ENCODE measurements at regions not wholly inside any gene's neighbourhood (a gene's known extent, or its start where the extent isn't known, plus 50 kb on each side); places are given as distances from the start of the nearest gene placed in this dataset.

GRCh38 chr10:9234191-9234590, 1179.7 kb downstream of the GATA3 start:
- Histone ChIP-seq H3K4me3 (replicated peaks; ENCODE audit: insufficient read depth, low read length) (no peak overlapping the region), H3K27ac (replicated peaks) (no peak overlapping the region), H3K27me3 (ENCODE audit: insufficient read depth, poor library complexity, severe bottlenecking) (no peaks in the 10 kb centered on the region)
- DNase-seq (ENCODE audit: low read depth in 1 of 2, low spot score in 1 of 2): no peak
- TF ChIP-seq, protein P1, sequence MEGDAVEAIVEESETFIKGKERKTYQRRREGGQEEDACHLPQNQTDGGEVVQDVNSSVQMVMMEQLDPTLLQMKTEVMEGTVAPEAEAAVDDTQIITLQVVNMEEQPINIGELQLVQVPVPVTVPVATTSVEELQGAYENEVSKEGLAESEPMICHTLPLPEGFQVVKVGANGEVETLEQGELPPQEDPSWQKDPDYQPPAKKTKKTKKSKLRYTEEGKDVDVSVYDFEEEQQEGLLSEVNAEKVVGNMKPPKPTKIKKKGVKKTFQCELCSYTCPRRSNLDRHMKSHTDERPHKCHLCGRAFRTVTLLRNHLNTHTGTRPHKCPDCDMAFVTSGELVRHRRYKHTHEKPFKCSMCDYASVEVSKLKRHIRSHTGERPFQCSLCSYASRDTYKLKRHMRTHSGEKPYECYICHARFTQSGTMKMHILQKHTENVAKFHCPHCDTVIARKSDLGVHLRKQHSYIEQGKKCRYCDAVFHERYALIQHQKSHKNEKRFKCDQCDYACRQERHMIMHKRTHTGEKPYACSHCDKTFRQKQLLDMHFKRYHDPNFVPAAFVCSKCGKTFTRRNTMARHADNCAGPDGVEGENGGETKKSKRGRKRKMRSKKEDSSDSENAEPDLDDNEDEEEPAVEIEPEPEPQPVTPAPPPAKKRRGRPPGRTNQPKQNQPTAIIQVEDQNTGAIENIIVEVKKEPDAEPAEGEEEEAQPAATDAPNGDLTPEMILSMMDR (IDR thresholded peaks at IDR 0.05; ENCODE audit: insufficient read depth, low read length): no peak
- TF ChIP-seq GABPA (IDR thresholded peaks at IDR 0.05; ENCODE audit: low read depth) (no peak), SPI1 (IDR thresholded peaks at IDR 0.05; ENCODE audit: borderline replicate concordance, low read depth) (no peak), REST (IDR thresholded peaks at IDR 0.05; ENCODE audit: insufficient replicate concordance, low read depth) (no peak), POLR2AphosphoS5 (IDR thresholded peaks at IDR 0.05; ENCODE audit: low read depth) (no peak)

GRCh38 chr10:9238041-9238440, 1183.6 kb downstream of the GATA3 start:
- TF ChIP-seq REST (IDR thresholded peaks at IDR 0.05; ENCODE audit: insufficient replicate concordance, low read depth) (no peak), POLR2AphosphoS5 (IDR thresholded peaks at IDR 0.05; ENCODE audit: low read depth) (no peak), SPI1 (IDR thresholded peaks at IDR 0.05; ENCODE audit: borderline replicate concordance, low read depth) (no peak), GABPA (IDR thresholded peaks at IDR 0.05; ENCODE audit: low read depth) (no peak)
- TF ChIP-seq, protein P1 (IDR thresholded peaks at IDR 0.05; ENCODE audit: insufficient read depth, low read length): no peak
- H3K27ac ChIP-seq (replicated peaks): no peak overlapping the region
- DNase-seq (ENCODE audit: low read depth in 1 of 2, low spot score in 1 of 2): no peak
- no peak overlapping the region for H3K4me3 ChIP-seq (replicated peaks; ENCODE audit: insufficient read depth, low read length)
- no peaks in the 10 kb centered on the region for H3K27me3 ChIP-seq (ENCODE audit: insufficient read depth, poor library complexity, severe bottlenecking)

DNA sequence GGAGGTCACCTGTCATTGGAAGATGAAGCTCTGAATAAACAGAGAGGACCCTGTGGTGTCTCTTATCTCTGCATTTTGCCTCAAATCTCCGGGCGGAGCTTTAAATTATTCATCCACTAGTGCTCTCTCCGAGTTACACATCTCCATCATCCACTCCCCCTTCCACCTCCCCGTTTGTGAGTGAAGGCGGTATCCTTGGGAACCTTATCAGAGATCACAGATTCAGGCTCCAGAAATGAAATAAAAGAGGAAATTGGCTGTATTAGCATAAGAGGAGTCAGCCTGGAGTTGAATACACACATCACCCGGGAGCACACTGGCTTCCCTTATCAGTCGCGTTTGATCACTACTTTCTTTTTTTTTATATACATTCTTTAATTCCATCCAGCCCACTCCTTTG, 1184.8 kb downstream of the GATA3 start:
- no peak for DNase-seq (ENCODE audit: low read depth in 1 of 2, low spot score in 1 of 2)
- H3K27me3 ChIP-seq (ENCODE audit: insufficient read depth, poor library complexity, severe bottlenecking): no peaks in the 10 kb centered on the region
- no peak overlapping the region for H3K27ac ChIP-seq (replicated peaks)
- TF ChIP-seq, protein P1 (IDR thresholded peaks at IDR 0.05; ENCODE audit: insufficient read depth, low read length): no peak
- TF ChIP-seq GABPA (IDR thresholded peaks at IDR 0.05; ENCODE audit: low read depth): no peak
- TF ChIP-seq POLR2AphosphoS5 (IDR thresholded peaks at IDR 0.05; ENCODE audit: low read depth): no peak
- TF ChIP-seq REST (IDR thresholded peaks at IDR 0.05; ENCODE audit: insufficient replicate concordance, low read depth): no peak
- TF ChIP-seq SPI1 (IDR thresholded peaks at IDR 0.05; ENCODE audit: borderline replicate concordance, low read depth): no peak
- no peak overlapping the region for H3K4me3 ChIP-seq (replicated peaks; ENCODE audit: insufficient read depth, low read length)

Data from HL-60 (cell line).